Chondrocyte (in vitro differentiated cells): ENCODE measurements at regions not wholly inside any gene's neighbourhood (a gene's known extent, or its start where the extent isn't known, plus 50 kb on each side); places are given as distances from the start of the nearest gene placed in this dataset.
"Not testable (repeated sequence)": the region's sequence is repeated elsewhere in the genome, so short reads cannot be mapped to it uniquely, and the experiment has no call there.

ENCODE experiments used
- DNase-seq: peaks from one replicate; pipeline ENCODE4 v3.0.0; 2021; ENCODE audit warnings: mixed read lengths, low spot score
- H3K27ac Mint-ChIP-seq: one replicate; pipeline ENCODE4 v1.8.0; 2021; ENCODE audit warnings: mild to moderate bottlenecking, moderate library complexity, mixed read lengths; ENCODE audit not compliant: unreplicated experiment
- H3K27me3 Mint-ChIP-seq: 2 replicates; pipeline ENCODE4 v1.8.0; 2021; ENCODE audit warnings: low read depth, mixed read lengths
- H3K36me3 Mint-ChIP-seq: 2 replicates; pipeline ENCODE4 v1.8.0; 2021; ENCODE audit warnings: low read depth, mixed read lengths
- H3K4me1 Mint-ChIP-seq: 2 replicates; pipeline ENCODE4 v1.8.0; 2021; ENCODE audit warnings: low read depth, mild to moderate bottlenecking, mixed read lengths
- H3K4me3 Mint-ChIP-seq: one replicate; pipeline ENCODE4 v1.8.0; 2021; ENCODE audit warnings: mild to moderate bottlenecking, moderate library complexity, mixed read lengths; ENCODE audit not compliant: unreplicated experiment
- H3K9me3 Mint-ChIP-seq: 2 replicates; pipeline ENCODE4 v1.8.0; 2021; ENCODE audit warnings: low read depth, mixed read lengths
- TF ChIP-seq, protein P1 (sequence below): fragments of 200-600 bp; sonication (generic); IDR thresholded peaks from 2 replicates; pipeline ENCODE4 v1.5.0; 2021; ENCODE audit warnings: antibody characterized with exemption, mild to moderate bottlenecking, moderate library complexity

DNA sequence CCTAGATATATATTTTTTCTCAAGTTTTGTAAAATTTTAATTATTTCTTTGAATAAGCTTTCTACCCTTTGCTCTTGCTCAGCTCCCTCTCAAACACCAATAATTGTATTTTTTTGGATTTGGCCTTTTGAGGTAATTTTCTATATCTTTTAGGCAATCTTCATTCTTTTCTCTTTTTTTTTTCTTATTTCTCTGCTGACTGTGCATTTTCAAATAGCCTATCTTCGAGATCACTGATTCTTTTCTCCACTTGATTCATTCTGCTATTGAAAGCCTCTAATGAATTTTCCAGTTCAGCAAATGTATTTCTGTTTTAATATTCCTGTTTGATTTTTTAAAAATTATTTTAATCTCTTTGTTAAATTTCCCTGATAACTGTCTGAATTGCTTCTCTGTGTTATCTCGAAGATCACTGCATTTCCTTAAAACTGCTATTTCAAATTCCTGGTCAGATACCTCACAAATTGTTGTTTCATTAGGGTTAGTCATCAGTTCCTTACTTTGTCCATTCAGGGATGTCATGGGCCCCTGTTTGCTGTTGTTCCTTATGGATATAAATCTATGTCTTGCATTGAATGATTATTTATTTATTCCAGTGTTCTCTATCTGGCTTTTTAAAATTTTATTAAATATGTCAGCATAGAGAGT, 100.1 kb upstream of the UNC5B start:
- Mint-ChIP-seq H3K27me3 (peaks cover 49% of the 10 kb centered on the region), H3K36me3 (peaks cover 14% of the 10 kb centered on the region), H3K27ac (no peak overlapping the region), H3K4me1 (no peaks in the 10 kb centered on the region), H3K9me3 (peaks cover 25% of the 10 kb centered on the region), H3K4me3 (no peak overlapping the region)
- no peak for DNase-seq
- TF ChIP-seq, protein P1, sequence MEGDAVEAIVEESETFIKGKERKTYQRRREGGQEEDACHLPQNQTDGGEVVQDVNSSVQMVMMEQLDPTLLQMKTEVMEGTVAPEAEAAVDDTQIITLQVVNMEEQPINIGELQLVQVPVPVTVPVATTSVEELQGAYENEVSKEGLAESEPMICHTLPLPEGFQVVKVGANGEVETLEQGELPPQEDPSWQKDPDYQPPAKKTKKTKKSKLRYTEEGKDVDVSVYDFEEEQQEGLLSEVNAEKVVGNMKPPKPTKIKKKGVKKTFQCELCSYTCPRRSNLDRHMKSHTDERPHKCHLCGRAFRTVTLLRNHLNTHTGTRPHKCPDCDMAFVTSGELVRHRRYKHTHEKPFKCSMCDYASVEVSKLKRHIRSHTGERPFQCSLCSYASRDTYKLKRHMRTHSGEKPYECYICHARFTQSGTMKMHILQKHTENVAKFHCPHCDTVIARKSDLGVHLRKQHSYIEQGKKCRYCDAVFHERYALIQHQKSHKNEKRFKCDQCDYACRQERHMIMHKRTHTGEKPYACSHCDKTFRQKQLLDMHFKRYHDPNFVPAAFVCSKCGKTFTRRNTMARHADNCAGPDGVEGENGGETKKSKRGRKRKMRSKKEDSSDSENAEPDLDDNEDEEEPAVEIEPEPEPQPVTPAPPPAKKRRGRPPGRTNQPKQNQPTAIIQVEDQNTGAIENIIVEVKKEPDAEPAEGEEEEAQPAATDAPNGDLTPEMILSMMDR, result no peak

DNA sequence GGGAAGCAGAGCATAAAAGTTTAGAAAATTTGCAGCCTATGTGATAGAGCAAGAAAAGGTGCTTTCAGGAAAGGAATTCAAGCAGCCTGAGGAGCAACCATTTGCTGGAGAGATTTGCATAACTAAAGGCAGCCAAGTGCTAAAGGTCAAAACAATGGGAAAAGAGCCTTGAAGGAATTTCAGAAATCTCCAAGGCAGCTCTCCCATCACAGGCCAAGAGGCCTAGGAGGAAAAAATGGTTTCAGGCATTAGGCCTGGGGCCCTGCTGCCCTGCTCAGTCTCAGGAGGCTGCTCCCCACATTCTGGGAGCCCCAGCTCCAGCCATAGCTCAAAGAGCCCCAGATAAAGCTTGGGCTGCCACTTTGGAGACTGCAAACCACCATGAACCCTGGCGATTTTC, 95.9 kb upstream of the UNC5B start:
- peaks cover 16% of the 10 kb centered on the region for H3K36me3 Mint-ChIP-seq
- H3K27ac Mint-ChIP-seq, result no peak overlapping the region
- H3K9me3 Mint-ChIP-seq, result peaks cover 46% of the 10 kb centered on the region
- TF ChIP-seq, protein P1, result no peak
- peaks cover 37% of the 10 kb centered on the region for H3K27me3 Mint-ChIP-seq
- H3K4me1 Mint-ChIP-seq, result no peaks in the 10 kb centered on the region
- H3K4me3 Mint-ChIP-seq, result no peak overlapping the region
- no peak for DNase-seq

GRCh38 chr10:71117589-71117988, 94.8 kb upstream of the UNC5B start:
- H3K36me3 Mint-ChIP-seq, result peaks cover 18% of the 10 kb centered on the region
- H3K9me3 Mint-ChIP-seq, result peaks cover 44% of the 10 kb centered on the region
- H3K27me3 Mint-ChIP-seq, result peaks cover 47% of the 10 kb centered on the region
- not testable (repeated sequence) for H3K4me3 Mint-ChIP-seq, H3K4me1 Mint-ChIP-seq, DNase-seq, H3K27ac Mint-ChIP-seq

GRCh38 chr10:71123023-71123422, 89.3 kb upstream of the UNC5B start:
- DNase-seq, result no peak
- Mint-ChIP-seq H3K27me3 (peaks cover 47% of the 10 kb centered on the region), H3K4me1 (no peaks in the 10 kb centered on the region), H3K9me3 (peaks cover 32% of the 10 kb centered on the region), H3K36me3 (peaks cover 8% of the 10 kb centered on the region), H3K27ac (no peak overlapping the region), H3K4me3 (no peak overlapping the region)
- TF ChIP-seq, protein P1, result no peak

- peaks cover 8% of the 10 kb centered on the region for H3K36me3 Mint-ChIP-seq
- peaks cover 45% of the 10 kb centered on the region for H3K27me3 Mint-ChIP-seq
- peaks cover 3% of the 10 kb centered on the region for H3K4me1 Mint-ChIP-seq
- no peak overlapping the region for H3K27ac Mint-ChIP-seq
- TF ChIP-seq, protein P1, result no peak
- peaks cover 22% of the 10 kb centered on the region for H3K9me3 Mint-ChIP-seq
- no peak for DNase-seq
- no peak overlapping the region for H3K4me3 Mint-ChIP-seq
Measured at GRCh38 chr10:71124921-71125748, 87.2 kb upstream of the UNC5B start.
